K562 (cell line): ENCODE measurements at regions not wholly inside any gene's neighbourhood (a gene's known extent, or its start where the extent isn't known, plus 50 kb on each side); places are given as distances from the start of the nearest gene placed in this dataset.

Experiments
- ATAC-seq: fragments of 200-7000 bp; cut with Tn5 transposase; 3 replicates; pipeline ENCODE4 v1.9.1; 2020; ENCODE audit warnings: moderate library complexity
- BruUV-seq: library from RNA; stranded (reverse); fragments of 400-500 nt; replicated peaks from 2 replicates; lab custom pipeline; 2021; lab: Mats Ljungman, UMichigan
- CTCF ChIA-PET: fragments of 300-600 bp; formaldehyde crosslinking; extraction: SDS; loops from one replicate; lab custom pipeline; 2021; ENCODE audit warnings: low intra/inter-chr PET ratio; lab: Yijun Ruan, JAX
- POLR2A ChIA-PET: fragments of 300-600, 350-650 bp; sonication (Branson Sonifier 250); formaldehyde crosslinking; extraction: SDS; loops from one replicate; lab custom pipeline; 2021; ENCODE audit warnings: antibody characterized with exemption, inconsistent platforms; lab: Yijun Ruan, JAX
- DNase-seq, 4 experiments: peaks; one replicate each; pipeline versions ENCODE4 v3.0.0 to v3.0.0-alpha.2; 2011 to 2018; ENCODE audit warnings: low spot score in 3 of 4, mixed read lengths in 3 of 4; ENCODE audit errors: extremely low read depth in 1 of 4
- FAIRE-seq: peaks from 2 replicates; lab custom pipeline; 2011; peaks lifted over from hg19 to GRCh38; lab: Jason Lieb, UNC
- H2AFZ ChIP-seq: 2 replicates; pipeline ENCODE4 v1.6.0; 2011; ENCODE audit warnings: low read depth, low read length, control low read depth, inconsistent platforms
- H3K27ac ChIP-seq: fragments of 200-600 bp; 3 replicates; pipeline ENCODE4 v1.8.0; 2011; ENCODE audit warnings: low read depth, mild to moderate bottlenecking, control low read depth, inconsistent platforms, low read length, moderate library complexity, mixed read lengths; ENCODE audit errors: extremely low read depth
- H3K27me3 ChIP-seq, 2 experiments: fragments of 300-600 bp in 1 of 2; 2 replicates in 1 of 2; 3 replicates in 1 of 2; pipeline versions ENCODE4 v1.6.0 to v1.8.0; 2011; ENCODE audit warnings: inconsistent platforms in 2 of 2, low read length in 2 of 2, mild to moderate bottlenecking in 1 of 2, mixed read lengths in 1 of 2, moderate library complexity in 1 of 2; ENCODE audit not compliant: control insufficient read depth in 2 of 2, insufficient read depth in 2 of 2
- H3K36me3 ChIP-seq: fragments of 300-600 bp; 3 replicates; pipeline ENCODE4 v1.8.0; 2011; ENCODE audit warnings: mild to moderate bottlenecking, low read length, inconsistent platforms; ENCODE audit not compliant: control insufficient read depth, insufficient read depth
- H3K4me1 ChIP-seq, 2 experiments: fragments of 200-600 bp in 1 of 2; replicated peaks in 1 of 2; 2 replicates in 1 of 2; 3 replicates in 1 of 2; pipeline versions ENCODE4 v1.5.1 to v1.8.0; 2011; ENCODE audit warnings: inconsistent platforms in 2 of 2, low read length in 2 of 2, mild to moderate bottlenecking in 1 of 2, mixed read lengths in 1 of 2, moderate library complexity in 1 of 2; ENCODE audit not compliant: control insufficient read depth in 2 of 2, insufficient read depth in 2 of 2
- H3K4me2 ChIP-seq: 2 replicates; pipeline ENCODE4 v1.6.1; 2011; ENCODE audit warnings: low read length, control low read depth, inconsistent platforms, mixed read lengths; ENCODE audit not compliant: insufficient read depth
- H3K4me3 ChIP-seq: fragments of 200-600 bp; sonication (generic), shearing (Covaris generic); 2 replicates; pipeline ENCODE4 v1.5.1; 2016; ENCODE audit warnings: control low read depth, inconsistent platforms
- H3K79me2 ChIP-seq: fragments of 200-600 bp; 3 replicates; pipeline ENCODE4 v1.8.0; 2011; ENCODE audit warnings: low read length, inconsistent platforms; ENCODE audit not compliant: control insufficient read depth, insufficient read depth
- H3K9ac ChIP-seq, 2 experiments: 2 replicates each; pipeline versions ENCODE4 v1.6.0 to v1.6.1; 2011; ENCODE audit warnings: low read depth in 2 of 2, low read length in 2 of 2, control low read depth in 1 of 2, inconsistent platforms in 1 of 2, mild to moderate bottlenecking in 1 of 2, mixed read lengths in 1 of 2; ENCODE audit not compliant: insufficient read depth in 1 of 2
- H3K9me1 ChIP-seq: one replicate; pipeline ENCODE4 v1.6.0; 2011; ENCODE audit warnings: inconsistent platforms, mild to moderate bottlenecking, low read length, moderate library complexity; ENCODE audit not compliant: control insufficient read depth, insufficient read depth
- H3K9me3 ChIP-seq: replicated peaks from 2 replicates; pipeline ENCODE4 v1.5.1; 2011; ENCODE audit warnings: low read depth, low read length, inconsistent platforms; ENCODE audit not compliant: control insufficient read depth, insufficient read depth
- H4K20me1 ChIP-seq: replicated peaks from 2 replicates; pipeline ENCODE4 v1.6.1; 2011; ENCODE audit warnings: low read length, inconsistent platforms, mixed read lengths; ENCODE audit not compliant: control insufficient read depth, insufficient read depth
- ELF2 ChIP-seq: fragments of 250-450 bp; sonication (Bioruptor Pico); IDR thresholded peaks from 2 replicates; pipeline ENCODE4 v1.5.0; 2021; ENCODE audit warnings: mild to moderate bottlenecking
- HNRNPH1 ChIP-seq: fragments of 200-400 bp; formaldehyde crosslinking; optimal IDR thresholded peaks from 2 replicates; pipeline ENCODE3; 2017; ENCODE audit warnings: low read depth, mild to moderate bottlenecking, low read length, moderate library complexity
- KLF6 ChIP-seq: fragments of 250-450 bp; sonication (Bioruptor Pico); IDR thresholded peaks from 2 replicates; pipeline ENCODE4 v1.4.0; 2020; ENCODE audit warnings: mild to moderate bottlenecking, moderate library complexity, borderline replicate concordance
- MEF2A ChIP-seq: IDR thresholded peaks from 2 replicates; pipeline ENCODE4 v1.6.1; 2011; ENCODE audit warnings: low read depth, mild to moderate bottlenecking, low read length, moderate library complexity; ENCODE audit not compliant: control insufficient read depth
- SMAD2 ChIP-seq: fragments of 150-350 bp; IDR thresholded peaks from 2 replicates; pipeline ENCODE4 v1.6.1; 2014; ENCODE audit warnings: low read depth, mild to moderate bottlenecking, low read length
- TBP ChIP-seq: optimal IDR thresholded peaks from 2 replicates; pipeline ENCODE3; 2011; ENCODE audit warnings: low read depth, low read length, improper control_type of control experiment
- WGBS: fragments of 100-300 bp; shearing (Covaris generic); methylation state at CpG from one replicate; pipeline ENCODE4 v1.1.6; 2016; ENCODE audit warnings: low coverage, mixed read lengths; ENCODE audit not compliant: insufficient coverage; ENCODE audit errors: missing lambda C conversion rate; 5-methylcytosine and 5-hydroxymethylcytosine counted together
- in situ Hi-C: fragments of 300-500 bp; cut with MboI; formaldehyde crosslinking; loops from 4 replicates; pipeline ENCODE4 v1.15.0; 2018; ENCODE audit warnings: inconsistent platforms, mixed read lengths
- intact Hi-C: fragments of 100-400 bp; cut with micrococcal nuclease; formaldehyde crosslinking; loops from 2 replicates; pipeline ENCODE4 v1.14.2; 2022
- TF ChIP-seq, protein P1 (sequence below): fragments of 150-350 bp; IDR thresholded peaks from 2 replicates; pipeline ENCODE4 v1.6.1; 2014; ENCODE audit warnings: low read depth, mild to moderate bottlenecking, low read length, borderline replicate concordance

DNA sequence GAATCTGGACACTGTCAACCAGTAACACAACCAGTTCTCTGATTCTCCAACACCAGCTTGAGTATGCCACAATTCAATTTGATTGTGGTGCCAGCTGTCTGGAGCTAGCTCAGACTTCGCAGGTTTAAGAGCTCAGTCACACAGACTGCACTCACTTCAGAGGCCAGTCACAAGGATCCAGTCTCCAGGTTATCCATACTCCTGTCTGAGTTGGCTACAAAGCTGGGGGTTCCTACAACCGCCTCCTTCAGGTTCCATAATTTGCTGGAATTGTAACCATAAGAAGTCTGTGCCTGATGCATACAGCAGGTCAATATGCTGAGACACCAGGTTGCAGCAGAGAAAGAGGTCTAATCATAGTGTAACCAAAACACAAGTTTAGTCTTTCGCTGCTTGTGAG lies 70.5 kb upstream of the CPSF6 start:
- H3K9ac ChIP-seq: no peak overlapping the region
- no peak overlapping the region for H2AFZ ChIP-seq
- no peak overlapping the region for H3K27ac ChIP-seq
- WGBS: 0% methylated on average over 3 of the region's 3 CpGs
- in situ Hi-C loops (no loop called here), intact Hi-C loops (no loop called here)
- POLR2A ChIA-PET: no interaction called here
- no peaks in the 10 kb centered on the region for H3K9me3 ChIP-seq
- CTCF ChIA-PET: no interaction called here
- no peak for ATAC-seq
- H3K9me1 ChIP-seq: no peaks in the 10 kb centered on the region
- no peak for DNase-seq
- H3K27me3 ChIP-seq: peaks cover 5% of the 10 kb centered on the region in 2 experiments; a peak in 3 of 5 replicates
- H3K36me3 ChIP-seq: no peaks in the 10 kb centered on the region
- H4K20me1 ChIP-seq: no peaks in the 10 kb centered on the region
- H3K4me2 ChIP-seq: no peak overlapping the region
- no peaks in the 10 kb centered on the region; a peak in 1 of 5 replicates for H3K4me1 ChIP-seq
- no peaks in the 10 kb centered on the region for H3K79me2 ChIP-seq
- no TSS peak for BruUV-seq
- TF ChIP-seq HNRNPH1: no peak
- no peak for TF ChIP-seq MEF2A
- TF ChIP-seq SMAD2: no peak
- no peak for TF ChIP-seq TBP
- TF ChIP-seq, protein P1, sequence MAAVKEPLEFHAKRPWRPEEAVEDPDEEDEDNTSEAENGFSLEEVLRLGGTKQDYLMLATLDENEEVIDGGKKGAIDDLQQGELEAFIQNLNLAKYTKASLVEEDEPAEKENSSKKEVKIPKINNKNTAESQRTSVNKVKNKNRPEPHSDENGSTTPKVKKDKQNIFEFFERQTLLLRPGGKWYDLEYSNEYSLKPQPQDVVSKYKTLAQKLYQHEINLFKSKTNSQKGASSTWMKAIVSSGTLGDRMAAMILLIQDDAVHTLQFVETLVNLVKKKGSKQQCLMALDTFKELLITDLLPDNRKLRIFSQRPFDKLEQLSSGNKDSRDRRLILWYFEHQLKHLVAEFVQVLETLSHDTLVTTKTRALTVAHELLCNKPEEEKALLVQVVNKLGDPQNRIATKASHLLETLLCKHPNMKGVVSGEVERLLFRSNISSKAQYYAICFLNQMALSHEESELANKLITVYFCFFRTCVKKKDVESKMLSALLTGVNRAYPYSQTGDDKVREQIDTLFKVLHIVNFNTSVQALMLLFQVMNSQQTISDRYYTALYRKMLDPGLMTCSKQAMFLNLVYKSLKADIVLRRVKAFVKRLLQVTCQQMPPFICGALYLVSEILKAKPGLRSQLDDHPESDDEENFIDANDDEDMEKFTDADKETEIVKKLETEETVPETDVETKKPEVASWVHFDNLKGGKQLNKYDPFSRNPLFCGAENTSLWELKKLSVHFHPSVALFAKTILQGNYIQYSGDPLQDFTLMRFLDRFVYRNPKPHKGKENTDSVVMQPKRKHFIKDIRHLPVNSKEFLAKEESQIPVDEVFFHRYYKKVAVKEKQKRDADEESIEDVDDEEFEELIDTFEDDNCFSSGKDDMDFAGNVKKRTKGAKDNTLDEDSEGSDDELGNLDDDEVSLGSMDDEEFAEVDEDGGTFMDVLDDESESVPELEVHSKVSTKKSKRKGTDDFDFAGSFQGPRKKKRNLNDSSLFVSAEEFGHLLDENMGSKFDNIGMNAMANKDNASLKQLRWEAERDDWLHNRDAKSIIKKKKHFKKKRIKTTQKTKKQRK: no peak
- TF ChIP-seq KLF6 (CRISPR knock-in tag): no peak
- TF ChIP-seq ELF2: no peak
- FAIRE-seq: no peak
- H3K4me3 ChIP-seq: no peak overlapping the region
